ENCODE measurements at regions not wholly inside any gene's neighbourhood (a gene's known extent, or its start where the extent isn't known, plus 50 kb on each side); places are given as distances from the start of the nearest gene placed in this dataset.

GRCh38 chr10:3271354-3272115, 99.0 kb upstream of the PITRM1 start:
- TF ChIP-seq, protein P1, sequence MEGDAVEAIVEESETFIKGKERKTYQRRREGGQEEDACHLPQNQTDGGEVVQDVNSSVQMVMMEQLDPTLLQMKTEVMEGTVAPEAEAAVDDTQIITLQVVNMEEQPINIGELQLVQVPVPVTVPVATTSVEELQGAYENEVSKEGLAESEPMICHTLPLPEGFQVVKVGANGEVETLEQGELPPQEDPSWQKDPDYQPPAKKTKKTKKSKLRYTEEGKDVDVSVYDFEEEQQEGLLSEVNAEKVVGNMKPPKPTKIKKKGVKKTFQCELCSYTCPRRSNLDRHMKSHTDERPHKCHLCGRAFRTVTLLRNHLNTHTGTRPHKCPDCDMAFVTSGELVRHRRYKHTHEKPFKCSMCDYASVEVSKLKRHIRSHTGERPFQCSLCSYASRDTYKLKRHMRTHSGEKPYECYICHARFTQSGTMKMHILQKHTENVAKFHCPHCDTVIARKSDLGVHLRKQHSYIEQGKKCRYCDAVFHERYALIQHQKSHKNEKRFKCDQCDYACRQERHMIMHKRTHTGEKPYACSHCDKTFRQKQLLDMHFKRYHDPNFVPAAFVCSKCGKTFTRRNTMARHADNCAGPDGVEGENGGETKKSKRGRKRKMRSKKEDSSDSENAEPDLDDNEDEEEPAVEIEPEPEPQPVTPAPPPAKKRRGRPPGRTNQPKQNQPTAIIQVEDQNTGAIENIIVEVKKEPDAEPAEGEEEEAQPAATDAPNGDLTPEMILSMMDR (IDR thresholded peaks at IDR 0.05): no peak
- TF ChIP-seq POLR2A (IDR thresholded peaks at IDR 0.05): no peak

Measured in vagina (tissue), 2 donors.